Type B pancreatic cell (in vitro differentiated cells): ENCODE measurements at regions not wholly inside any gene's neighbourhood (a gene's known extent, or its start where the extent isn't known, plus 50 kb on each side); places are given as distances from the start of the nearest gene placed in this dataset.

ENCODE experiments used
- DNase-seq: peaks from one replicate; pipeline ENCODE4 v3.0.0; 2021; ENCODE audit warnings: mixed read lengths; ENCODE audit not compliant: unreplicated experiment; ENCODE audit errors: extremely low spot score
- H3K27ac Mint-ChIP-seq: 2 replicates; pipeline ENCODE4 v1.8.0; 2021; ENCODE audit warnings: mild to moderate bottlenecking, mixed read lengths
- H3K27me3 Mint-ChIP-seq: 2 replicates; pipeline ENCODE4 v1.8.0; 2021; ENCODE audit warnings: mixed read lengths
- H3K36me3 Mint-ChIP-seq: 2 replicates; pipeline ENCODE4 v1.8.0; 2021; ENCODE audit warnings: mixed read lengths
- H3K4me1 Mint-ChIP-seq: one replicate; pipeline ENCODE4 v1.8.0; 2021; ENCODE audit warnings: mixed read lengths; ENCODE audit not compliant: unreplicated experiment
- H3K4me3 Mint-ChIP-seq: 2 replicates; pipeline ENCODE4 v1.8.0; 2021; ENCODE audit warnings: mild to moderate bottlenecking, mixed read lengths
- H3K9me3 Mint-ChIP-seq: 2 replicates; pipeline ENCODE4 v1.8.0; 2021; ENCODE audit warnings: mixed read lengths
- TF ChIP-seq, protein P1 (sequence below): fragments of 200-600 bp; sonication (generic); conservative IDR thresholded peaks from 2 replicates; pipeline ENCODE4 v1.5.0; 2021; ENCODE audit warnings: antibody characterized with exemption, mild to moderate bottlenecking

- no peak overlapping the region for H3K4me3 Mint-ChIP-seq
- no peaks in the 10 kb centered on the region for H3K9me3 Mint-ChIP-seq
- TF ChIP-seq, protein P1, sequence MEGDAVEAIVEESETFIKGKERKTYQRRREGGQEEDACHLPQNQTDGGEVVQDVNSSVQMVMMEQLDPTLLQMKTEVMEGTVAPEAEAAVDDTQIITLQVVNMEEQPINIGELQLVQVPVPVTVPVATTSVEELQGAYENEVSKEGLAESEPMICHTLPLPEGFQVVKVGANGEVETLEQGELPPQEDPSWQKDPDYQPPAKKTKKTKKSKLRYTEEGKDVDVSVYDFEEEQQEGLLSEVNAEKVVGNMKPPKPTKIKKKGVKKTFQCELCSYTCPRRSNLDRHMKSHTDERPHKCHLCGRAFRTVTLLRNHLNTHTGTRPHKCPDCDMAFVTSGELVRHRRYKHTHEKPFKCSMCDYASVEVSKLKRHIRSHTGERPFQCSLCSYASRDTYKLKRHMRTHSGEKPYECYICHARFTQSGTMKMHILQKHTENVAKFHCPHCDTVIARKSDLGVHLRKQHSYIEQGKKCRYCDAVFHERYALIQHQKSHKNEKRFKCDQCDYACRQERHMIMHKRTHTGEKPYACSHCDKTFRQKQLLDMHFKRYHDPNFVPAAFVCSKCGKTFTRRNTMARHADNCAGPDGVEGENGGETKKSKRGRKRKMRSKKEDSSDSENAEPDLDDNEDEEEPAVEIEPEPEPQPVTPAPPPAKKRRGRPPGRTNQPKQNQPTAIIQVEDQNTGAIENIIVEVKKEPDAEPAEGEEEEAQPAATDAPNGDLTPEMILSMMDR: no peak
- H3K36me3 Mint-ChIP-seq: no peaks in the 10 kb centered on the region
- DNase-seq: no peak
- peaks cover 8% of the 10 kb centered on the region for H3K4me1 Mint-ChIP-seq
- H3K27me3 Mint-ChIP-seq: peaks cover 18% of the 10 kb centered on the region
- H3K27ac Mint-ChIP-seq: no peak overlapping the region
These were observed 86.8 kb upstream of the OSMR start for GRCh38 chr5:38758774-38759600.

GRCh38 chr5:38764937-38765391 lies 80.8 kb upstream of the OSMR start:
- H3K9me3 Mint-ChIP-seq: peaks cover 9% of the 10 kb centered on the region

DNA sequence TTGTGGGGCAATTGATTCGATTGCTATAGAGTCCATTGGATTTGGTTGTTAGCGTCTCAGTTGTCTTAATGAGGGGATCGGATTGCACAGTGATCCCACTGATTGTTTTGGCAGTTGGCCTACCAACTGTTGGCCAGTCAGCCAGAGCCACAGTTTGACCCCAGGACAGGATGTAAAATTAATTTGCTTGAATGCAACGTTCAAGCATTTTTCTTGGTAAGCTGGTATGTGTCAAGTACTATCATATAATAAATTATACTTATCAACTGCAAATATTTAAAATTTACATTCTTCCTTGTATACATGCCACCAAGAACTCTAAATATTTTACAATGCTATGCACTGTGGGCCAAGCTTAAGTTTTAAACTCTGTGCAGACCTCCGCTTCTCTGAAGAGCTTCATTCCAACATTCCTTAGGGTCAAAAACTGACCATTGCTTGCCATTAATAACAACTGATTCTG lies 80.4 kb upstream of the OSMR start:
- Mint-ChIP-seq H3K36me3 (no peaks in the 10 kb centered on the region), H3K27me3 (peaks cover under 1% of the 10 kb centered on the region), H3K9me3 (peaks cover 9% of the 10 kb centered on the region), H3K4me3 (no peak overlapping the region), H3K4me1 (no peaks in the 10 kb centered on the region), H3K27ac (no peak overlapping the region)
- DNase-seq: no peak
- TF ChIP-seq, protein P1: no peak

More at GRCh38 chr5:38764937-38765391, 80.8 kb upstream of the OSMR start:
- no peak for DNase-seq
- peaks cover 4% of the 10 kb centered on the region for H3K27me3 Mint-ChIP-seq
- no peaks in the 10 kb centered on the region for H3K36me3 Mint-ChIP-seq
- no peak overlapping the region for H3K27ac Mint-ChIP-seq
- TF ChIP-seq, protein P1: no peak
- H3K4me1 Mint-ChIP-seq: no peaks in the 10 kb centered on the region
- no peak overlapping the region for H3K4me3 Mint-ChIP-seq

GRCh38 chr5:38766151-38766550 lies 79.7 kb upstream of the OSMR start:
- no peak for DNase-seq
- Mint-ChIP-seq H3K9me3 (peaks cover 9% of the 10 kb centered on the region), H3K4me1 (no peaks in the 10 kb centered on the region), H3K36me3 (no peaks in the 10 kb centered on the region), H3K27me3 (no peaks in the 10 kb centered on the region), H3K4me3 (no peak overlapping the region), H3K27ac (no peak overlapping the region)
- TF ChIP-seq, protein P1: no peak

GRCh38 chr5:38768412-38769211 lies 77.2 kb upstream of the OSMR start:
- DNase-seq: no peak
- Mint-ChIP-seq H3K36me3 (no peaks in the 10 kb centered on the region), H3K27ac (no peak overlapping the region), H3K4me1 (no peaks in the 10 kb centered on the region), H3K4me3 (no peak overlapping the region), H3K27me3 (no peaks in the 10 kb centered on the region), H3K9me3 (peaks cover 9% of the 10 kb centered on the region)
- TF ChIP-seq, protein P1: no peak
